GM23338 (cell line): ENCODE measurements at regions not wholly inside any gene's neighbourhood (a gene's known extent, or its start where the extent isn't known, plus 50 kb on each side); places are given as distances from the start of the nearest gene placed in this dataset.

ENCODE experiments used
- ATAC-seq: fragments of 200-7000 bp; cut with Tn5 transposase; 3 replicates; pipeline ENCODE4 v1.9.1; 2020
- DNase-seq: peaks from one replicate; pipeline ENCODE4 v3.0.0-alpha.2; 2015; ENCODE audit warnings: low spot score
- H2AFZ ChIP-seq: fragments of 200-600 bp; sonication (generic); 2 replicates; pipeline ENCODE4 v1.8.0; 2016; ENCODE audit warnings: antibody characterized with exemption, mild to moderate bottlenecking, moderate library complexity
- H3F3A ChIP-seq: fragments of 200-600 bp; sonication (generic); replicated peaks from 2 replicates; pipeline ENCODE4 v1.8.0; 2017; ENCODE audit warnings: antibody characterized with exemption, mixed run types, low read depth
- H3K27ac ChIP-seq: fragments of 200-600 bp; sonication (generic); 2 replicates; pipeline ENCODE4 v1.6.1; 2016; ENCODE audit warnings: low read depth
- H3K27me3 ChIP-seq: fragments of 200-600 bp; sonication (generic); 2 replicates; pipeline ENCODE4 v1.8.0; 2016; ENCODE audit warnings: mild to moderate bottlenecking, mixed run types, moderate library complexity; ENCODE audit not compliant: insufficient read depth
- H3K36me3 ChIP-seq: fragments of 200-600 bp; sonication (generic); 2 replicates; pipeline ENCODE4 v1.8.0; 2016; ENCODE audit warnings: mild to moderate bottlenecking; ENCODE audit not compliant: insufficient read depth
- H3K4me1 ChIP-seq: fragments of 200-600 bp; sonication (generic); 2 replicates; pipeline ENCODE4 v1.8.0; 2016; ENCODE audit warnings: mild to moderate bottlenecking, moderate library complexity; ENCODE audit not compliant: insufficient read depth
- H3K4me2 ChIP-seq: fragments of 200-600 bp; sonication (generic); 2 replicates; pipeline ENCODE4 v1.7.1; 2017; ENCODE audit warnings: mixed run types
- H3K4me3 ChIP-seq: fragments of 200-600 bp; sonication (generic); 2 replicates; pipeline ENCODE4 v1.6.1; 2016; ENCODE audit warnings: mixed run types
- H3K79me2 ChIP-seq: fragments of 200-600 bp; sonication (generic); replicated peaks from 2 replicates; pipeline ENCODE4 v1.8.0; 2017; ENCODE audit warnings: mild to moderate bottlenecking; ENCODE audit not compliant: insufficient read depth
- H3K9me2 ChIP-seq: fragments of 200-600 bp; sonication (generic); 2 replicates; pipeline ENCODE4 v1.8.0; 2017; ENCODE audit not compliant: insufficient read depth
- H4K20me1 ChIP-seq: fragments of 200-600 bp; sonication (generic); replicated peaks from 2 replicates; pipeline ENCODE4 v1.8.0; 2017; ENCODE audit warnings: mild to moderate bottlenecking; ENCODE audit not compliant: insufficient read depth
- H3K27ac Mint-ChIP-seq: 2 replicates; pipeline ENCODE4 v1.8.0; 2020; ENCODE audit warnings: inconsistent platforms, mild to moderate bottlenecking, moderate library complexity, mixed read lengths
- H3K27me3 Mint-ChIP-seq: 3 replicates; pipeline ENCODE4 v1.8.0; 2022; ENCODE audit warnings: low read depth, mild to moderate bottlenecking, moderate library complexity, mixed read lengths, inconsistent platforms; ENCODE audit not compliant: insufficient read depth, poor library complexity
- H3K36me3 Mint-ChIP-seq: 3 replicates; pipeline ENCODE4 v1.8.0; 2021; ENCODE audit warnings: low read depth, mild to moderate bottlenecking, inconsistent platforms, moderate library complexity, mixed read lengths
- H3K4me1 Mint-ChIP-seq: 3 replicates; pipeline ENCODE4 v1.8.0; 2020; ENCODE audit warnings: mild to moderate bottlenecking, inconsistent platforms, mixed read lengths
- H3K4me3 Mint-ChIP-seq: 3 replicates; pipeline ENCODE4 v1.8.0; 2021; ENCODE audit warnings: moderate library complexity, mild to moderate bottlenecking, inconsistent platforms, mixed read lengths
- H3K9me3 Mint-ChIP-seq: 3 replicates; pipeline ENCODE4 v1.8.0; 2020; ENCODE audit warnings: moderate library complexity, mild to moderate bottlenecking, inconsistent platforms, mixed read lengths
- CREB1 ChIP-seq: fragments of 250-450 bp; sonication (Bioruptor Pico); IDR thresholded peaks from 2 replicates; pipeline ENCODE4 v1.5.0; 2020; ENCODE audit warnings: low read depth, mild to moderate bottlenecking, moderate library complexity
- ETS1 ChIP-seq: IDR thresholded peaks from 2 replicates; pipeline ENCODE4 v1.6.1; 2016; ENCODE audit warnings: antibody characterized with exemption
- EZH2 ChIP-seq: fragments of 200-600 bp; sonication (generic); IDR thresholded peaks from one replicate; pipeline ENCODE4 v1.8.0; 2017; ENCODE audit warnings: antibody characterized with exemption, mild to moderate bottlenecking, low read depth; ENCODE audit not compliant: unreplicated experiment
- EZH2phosphoT487 ChIP-seq: fragments of 200-600 bp; sonication (generic); IDR thresholded peaks from one replicate; pipeline ENCODE4 v1.8.1; 2018; ENCODE audit warnings: antibody characterized with exemption; ENCODE audit not compliant: unreplicated experiment
- JUNB ChIP-seq: IDR thresholded peaks from one replicate; pipeline ENCODE4 v1.6.1; 2016; ENCODE audit warnings: antibody characterized with exemption; ENCODE audit not compliant: unreplicated experiment
- NANOG ChIP-seq: IDR thresholded peaks from 2 replicates; pipeline ENCODE4 v1.6.1; 2016; ENCODE audit warnings: antibody characterized with exemption, borderline replicate concordance
- POLR2AphosphoS5 ChIP-seq: IDR thresholded peaks from 2 replicates; pipeline ENCODE4 v1.6.1; 2016; ENCODE audit warnings: antibody characterized with exemption, low read depth
- STAT1 ChIP-seq: IDR thresholded peaks from one replicate; pipeline ENCODE4 v1.6.1; 2016; ENCODE audit warnings: antibody characterized with exemption; ENCODE audit not compliant: unreplicated experiment
- ZNF114 ChIP-seq: fragments of 250-450 bp; sonication (Bioruptor Pico); IDR thresholded peaks from 2 replicates; pipeline ENCODE4 v1.5.0; 2020; ENCODE audit warnings: mild to moderate bottlenecking, moderate library complexity
- ZNF462 ChIP-seq: fragments of 250-450 bp; sonication (Bioruptor Pico); IDR thresholded peaks from 2 replicates; pipeline ENCODE4 v1.5.0; 2020; ENCODE audit warnings: mild to moderate bottlenecking, moderate library complexity
- TF ChIP-seq, protein P1 (sequence below), 2 experiments: fragments of 200-600 bp in 1 of 2; sonication (generic) in 1 of 2; conservative IDR thresholded peaks; 2 replicates each; pipeline versions ENCODE4 v1.5.1 to v1.6.1; 2016 to 2017; ENCODE audit warnings: antibody characterized with exemption in 2 of 2, low read depth in 2 of 2, mild to moderate bottlenecking in 2 of 2, moderate library complexity in 1 of 2

GRCh38 chr2:7577769-7578168 lies 660.6 kb downstream of the RNF144A start (continued):
- no peak for TF ChIP-seq EZH2
- TF ChIP-seq, protein P1, sequence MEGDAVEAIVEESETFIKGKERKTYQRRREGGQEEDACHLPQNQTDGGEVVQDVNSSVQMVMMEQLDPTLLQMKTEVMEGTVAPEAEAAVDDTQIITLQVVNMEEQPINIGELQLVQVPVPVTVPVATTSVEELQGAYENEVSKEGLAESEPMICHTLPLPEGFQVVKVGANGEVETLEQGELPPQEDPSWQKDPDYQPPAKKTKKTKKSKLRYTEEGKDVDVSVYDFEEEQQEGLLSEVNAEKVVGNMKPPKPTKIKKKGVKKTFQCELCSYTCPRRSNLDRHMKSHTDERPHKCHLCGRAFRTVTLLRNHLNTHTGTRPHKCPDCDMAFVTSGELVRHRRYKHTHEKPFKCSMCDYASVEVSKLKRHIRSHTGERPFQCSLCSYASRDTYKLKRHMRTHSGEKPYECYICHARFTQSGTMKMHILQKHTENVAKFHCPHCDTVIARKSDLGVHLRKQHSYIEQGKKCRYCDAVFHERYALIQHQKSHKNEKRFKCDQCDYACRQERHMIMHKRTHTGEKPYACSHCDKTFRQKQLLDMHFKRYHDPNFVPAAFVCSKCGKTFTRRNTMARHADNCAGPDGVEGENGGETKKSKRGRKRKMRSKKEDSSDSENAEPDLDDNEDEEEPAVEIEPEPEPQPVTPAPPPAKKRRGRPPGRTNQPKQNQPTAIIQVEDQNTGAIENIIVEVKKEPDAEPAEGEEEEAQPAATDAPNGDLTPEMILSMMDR (conservative IDR thresholded peaks at IDR 0.05; ENCODE audit: low read depth in 2 of 2), result no peak

DNA sequence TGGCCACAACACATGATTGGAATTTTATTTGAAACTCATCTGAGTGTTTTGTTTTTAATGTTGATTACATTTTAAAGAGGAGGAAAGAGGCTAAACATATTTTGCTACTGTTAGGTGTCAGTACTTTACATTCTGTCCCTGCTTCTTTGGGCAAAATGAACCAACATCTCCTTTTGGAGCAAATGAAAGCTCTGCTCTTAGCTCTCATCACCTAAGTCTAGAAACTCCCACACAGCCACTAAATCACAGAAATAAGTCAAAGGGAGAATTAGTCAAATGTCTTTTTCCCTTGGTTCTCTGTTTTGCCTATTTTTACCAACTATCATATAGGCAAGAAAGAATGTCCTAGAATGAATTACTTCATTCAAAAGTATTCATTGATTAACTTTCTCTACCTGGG lies 666.8 kb downstream of the RNF144A start:
- DNase-seq (no peak), ATAC-seq (no peak)
- Histone ChIP-seq H3K4me2 (no peak overlapping the region), H3K4me1 (peaks cover 3% of the 10 kb centered on the region; the same call in 1 of the 2 replicates), H3K4me3 (no peak overlapping the region), H3F3A (no peaks in the 10 kb centered on the region), H2AFZ (peak overlapping the region; percentile 28; the same call in 1 of the 2 replicates), H3K27ac (no peak overlapping the region), H4K20me1 (no peaks in the 10 kb centered on the region), H3K27me3 (no peaks in the 10 kb centered on the region), H3K9me2 (peaks cover 16% of the 10 kb centered on the region), H3K79me2 (no peaks in the 10 kb centered on the region), H3K36me3 (no peaks in the 10 kb centered on the region)
- peaks cover 6% of the 10 kb centered on the region for H3K36me3 Mint-ChIP-seq
- H3K27me3 Mint-ChIP-seq, result peaks cover 1% of the 10 kb centered on the region
- peaks cover 6% of the 10 kb centered on the region for H3K9me3 Mint-ChIP-seq
- H3K27ac Mint-ChIP-seq, result no peak overlapping the region
- no peak overlapping the region for H3K4me3 Mint-ChIP-seq
- TF ChIP-seq CREB1 (CRISPR knock-in tag) (no peak), EZH2 (no peak), ZNF114 (CRISPR knock-in tag) (no peak), ZNF462 (CRISPR knock-in tag) (no peak), EZH2phosphoT487 (no peak), ETS1 (no peak), JUNB (no peak), NANOG (no peak), STAT1 (no peak), POLR2AphosphoS5 (no peak)
- TF ChIP-seq, protein P1 (conservative IDR thresholded peaks at IDR 0.05; ENCODE audit: low read depth in 2 of 2), result no peak
- peaks cover 5% of the 10 kb centered on the region; the same call in 2 of the 3 replicates for H3K4me1 Mint-ChIP-seq
